ENCODE measurements at regions not wholly inside any gene's neighbourhood (a gene's known extent, or its start where the extent isn't known, plus 50 kb on each side); places are given as distances from the start of the nearest gene placed in this dataset.

- TF ChIP-seq REST (IDR thresholded peaks at IDR 0.05; ENCODE audit: low read depth) (no peak), SIN3A (IDR thresholded peaks at IDR 0.05; ENCODE audit: low read depth) (no peak), CBX3 (IDR thresholded peaks at IDR 0.05; ENCODE audit: low read depth) (no peak), YY1 (IDR thresholded peaks at IDR 0.05; ENCODE audit: extremely low read depth, insufficient replicate concordance, low read depth, low read length) (no peak), FOSL1 (IDR thresholded peaks at IDR 0.05; ENCODE audit: low read depth) (no peak), ZBTB33 (IDR thresholded peaks at IDR 0.05; ENCODE audit: extremely low read depth, insufficient replicate concordance, low read length) (no peak), ATF3 (IDR thresholded peaks at IDR 0.05) (no peak)
- RAD21 ChIA-PET (ENCODE audit: low non-redundant PET in 1 of 2, low total read pairs in 2 of 2, uncharacterized antibody in 2 of 2, unreplicated experiment in 2 of 2), result no interaction called here
- no peak overlapping the region for H3K27ac ChIP-seq (ENCODE audit: low read depth, low read length)
- no TSS peak for BruUV-seq (replicated peaks)
- ATAC-seq (no peak), DNase-seq (ENCODE audit: low read depth, low spot score) (no peak)
- no peaks in the 10 kb centered on the region for H3K36me3 ChIP-seq (ENCODE audit: control insufficient read depth in 1 of 2, insufficient read depth in 2 of 2, low read length in 2 of 2)
- intact Hi-C loops (cut with micrococcal nuclease), result no loop called here
- H3K27me3 ChIP-seq (ENCODE audit: insufficient read depth, low read length), result no peaks in the 10 kb centered on the region
- H3K9ac ChIP-seq (ENCODE audit: low read length), result no peak overlapping the region
- POLR2A ChIA-PET, result no interaction called here
- H3K4me1 ChIP-seq (ENCODE audit: control insufficient read depth in 1 of 2, insufficient read depth in 2 of 2, low read length in 2 of 2), result no peaks in the 10 kb centered on the region
- CTCF ChIA-PET, result no interaction called here
- H3K9me3 ChIP-seq (ENCODE audit: control insufficient read depth in 1 of 2, insufficient read depth in 1 of 2, low read depth in 1 of 2, low read length in 2 of 2), result peaks cover 0 to 5% of the 10 kb centered on the region in 2 experiments; a peak in 1 of 4 replicates
- H3K4me2 ChIP-seq (ENCODE audit: low read length), result no peak overlapping the region
- no peaks in the 10 kb centered on the region for H3K9me2 ChIP-seq (ENCODE audit: insufficient read depth)
- H4K20me1 ChIP-seq (ENCODE audit: insufficient read depth), result no peaks in the 10 kb centered on the region
- no peak overlapping the region for H3K4me3 ChIP-seq (replicated peaks in 1 of 2; ENCODE audit: low read depth in 1 of 2, low read length in 2 of 2)
- H2AFZ ChIP-seq (ENCODE audit: low read depth, low read length, poor library complexity, severe bottlenecking), result no peak overlapping the region
- no peaks in the 10 kb centered on the region for H3K79me2 ChIP-seq (ENCODE audit: insufficient read depth, low read length)
Observed at GRCh38 chr13:107251341-107251740, 683.4 kb upstream of the ARGLU1 start.
